Embryonic facial prominence (tissue), 1 donor: ENCODE measurements at regions not wholly inside any gene's neighbourhood (a gene's known extent, or its start where the extent isn't known, plus 50 kb on each side); places are given as distances from the start of the nearest gene placed in this dataset.

Experiments used
- DNase-seq: peaks from one replicate; pipeline ENCODE4 v3.0.0-alpha.2; 2016; ENCODE audit errors: extremely low spot score

GRCh38 chr7:42492920-42493319 lies 255.9 kb upstream of the GLI3 start:
- DNase-seq: no peak

- no peak for DNase-seq
These were observed 254.1 kb upstream of the GLI3 start for GRCh38 chr7:42491106-42491505.

GRCh38 chr7:42489299-42489698 lies 252.3 kb upstream of the GLI3 start:
- DNase-seq: no peak

- no peak for DNase-seq
These were observed 248.3 kb upstream of the GLI3 start for GRCh38 chr7:42485301-42485766.

GRCh38 chr7:42483886-42484285 lies 246.9 kb upstream of the GLI3 start:
- DNase-seq: no peak

GRCh38 chr7:42479816-42480633 lies 243.0 kb upstream of the GLI3 start:
- DNase-seq: no peak

- DNase-seq: no peak
These were observed 242.4 kb upstream of the GLI3 start for GRCh38 chr7:42479452-42479815.

- no peak for DNase-seq
These were observed 241.7 kb upstream of the GLI3 start for GRCh38 chr7:42478717-42479116.

GRCh38 chr7:42476255-42476654 lies 239.2 kb upstream of the GLI3 start:
- DNase-seq: no peak

GRCh38 chr7:42475082-42475481 lies 238.1 kb upstream of the GLI3 start:
- no peak for DNase-seq

- no peak for DNase-seq
These were observed 236.1 kb upstream of the GLI3 start for GRCh38 chr7:42473099-42473498.

- no peak for DNase-seq
These were observed 234.7 kb upstream of the GLI3 start for GRCh38 chr7:42471573-42472174.

- peak; percentile 72 for DNase-seq
These were observed 232.3 kb upstream of the GLI3 start for GRCh38 chr7:42469341-42469740.

- no peak for DNase-seq
These were observed 231.5 kb upstream of the GLI3 start for GRCh38 chr7:42468471-42468870.

- no peak for DNase-seq
These were observed 224.5 kb upstream of the GLI3 start for GRCh38 chr7:42461537-42461936.

GRCh38 chr7:42460933-42461332 lies 223.9 kb upstream of the GLI3 start:
- no peak for DNase-seq

GRCh38 chr7:42460148-42460547 lies 223.1 kb upstream of the GLI3 start:
- no peak for DNase-seq

- DNase-seq: no peak
These were observed 220.7 kb upstream of the GLI3 start for GRCh38 chr7:42457663-42458062.

- DNase-seq: no peak
These were observed 219.8 kb upstream of the GLI3 start for GRCh38 chr7:42456756-42457276.

GRCh38 chr7:42456267-42456666 lies 219.3 kb upstream of the GLI3 start:
- DNase-seq: no peak

- peak; percentile 54 for DNase-seq
These were observed 216.9 kb upstream of the GLI3 start for GRCh38 chr7:42453931-42454361.

GRCh38 chr7:42452356-42452755 lies 215.3 kb upstream of the GLI3 start:
- DNase-seq: no peak

- DNase-seq: no peak
These were observed 212.4 kb upstream of the GLI3 start for GRCh38 chr7:42449431-42449830.
